HUES48 (cell line): ENCODE measurements at regions not wholly inside any gene's neighbourhood (a gene's known extent, or its start where the extent isn't known, plus 50 kb on each side); places are given as distances from the start of the nearest gene placed in this dataset.
A peak's percentile ranks its signal among the peaks of the same experiment; 100 is the strongest.

Experiments used
- H3K27ac ChIP-seq: one replicate; pipeline ENCODE4 v1.7.0; 2013; ENCODE audit warnings: low read depth, low read length, inconsistent platforms
- H3K27me3 ChIP-seq: 2 replicates; pipeline ENCODE4 v1.6.1; 2013; ENCODE audit warnings: mild to moderate bottlenecking, low read length; ENCODE audit not compliant: control insufficient read depth, insufficient read depth
- H3K36me3 ChIP-seq: 2 replicates; pipeline ENCODE4 v1.6.1; 2013; ENCODE audit warnings: low read length; ENCODE audit not compliant: control insufficient read depth, insufficient read depth
- H3K4me1 ChIP-seq: 2 replicates; pipeline ENCODE4 v1.6.1; 2013; ENCODE audit warnings: mild to moderate bottlenecking, low read length; ENCODE audit not compliant: control insufficient read depth, insufficient read depth
- H3K4me3 ChIP-seq: 2 replicates; pipeline ENCODE4 v1.5.1; 2013; ENCODE audit warnings: mild to moderate bottlenecking, low read depth, low read length
- H3K9ac ChIP-seq: 2 replicates; pipeline ENCODE4 v1.6.1; 2013; ENCODE audit warnings: mild to moderate bottlenecking, low read depth, low read length, moderate library complexity
- H3K9me3 ChIP-seq: 2 replicates; pipeline ENCODE4 v1.6.1; 2013; ENCODE audit warnings: low read length; ENCODE audit not compliant: control insufficient read depth, insufficient read depth

DNA sequence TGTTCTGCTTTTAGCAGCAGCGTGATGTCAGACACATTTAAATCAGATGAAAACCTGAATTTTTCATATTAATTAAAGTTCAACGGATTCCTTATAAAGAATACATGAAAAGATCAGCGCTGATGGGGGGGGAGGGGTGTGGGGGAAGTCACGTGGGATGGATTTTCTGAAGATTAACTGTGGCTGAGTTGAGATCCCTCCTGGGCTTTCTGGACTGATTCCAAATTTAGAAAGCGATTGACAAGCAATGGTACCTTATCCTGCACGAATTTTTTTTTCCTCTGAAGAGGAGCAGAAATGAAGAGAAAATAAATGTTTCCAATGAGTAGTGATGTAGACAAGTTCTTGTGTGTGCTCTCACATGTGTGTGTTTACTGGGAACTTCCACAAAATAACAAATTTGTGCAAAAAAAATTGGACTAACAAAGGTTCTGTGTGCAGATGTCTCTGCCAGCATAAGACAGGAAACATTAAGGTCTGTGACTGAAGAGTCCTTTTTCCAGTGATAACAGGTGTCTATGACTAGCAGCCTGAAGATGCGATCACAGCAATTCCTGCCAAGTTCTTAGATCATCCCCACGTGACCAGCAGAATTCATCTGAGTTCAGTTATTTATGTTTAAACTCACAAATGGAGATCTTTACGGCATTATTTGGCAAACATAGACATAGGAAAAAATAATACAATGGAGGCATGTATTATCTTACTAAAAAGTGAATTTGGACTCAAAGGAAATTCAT lies 585.2 kb upstream of the CELF2 start:
- peaks cover 4% of the 10 kb centered on the region; the same call in 1 of the 2 replicates for H3K9me3 ChIP-seq
- H3K9ac ChIP-seq = no peak overlapping the region
- H3K4me3 ChIP-seq = no peak overlapping the region
- no peaks in the 10 kb centered on the region for H3K36me3 ChIP-seq
- H3K27ac ChIP-seq = no peak overlapping the region
- no peaks in the 10 kb centered on the region for H3K4me1 ChIP-seq
- no peaks in the 10 kb centered on the region for H3K27me3 ChIP-seq

DNA sequence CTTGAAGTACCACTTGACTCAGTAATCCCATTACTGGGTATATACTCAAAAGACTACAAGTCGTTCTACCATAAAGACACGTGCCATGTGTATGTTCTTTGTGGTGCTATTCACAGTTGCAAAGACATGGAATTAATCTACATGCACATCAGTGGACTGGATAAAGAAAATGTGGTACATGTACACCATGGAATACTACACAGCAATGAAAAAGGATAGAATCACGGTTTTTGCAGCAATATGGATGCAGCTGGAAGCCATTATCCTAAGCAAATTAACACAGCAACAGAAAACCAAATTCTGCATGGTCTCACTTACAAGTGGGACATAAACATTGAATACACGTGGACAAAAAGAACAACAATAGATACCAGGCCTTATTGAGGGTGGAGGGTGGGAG lies 583.4 kb upstream of the CELF2 start:
- Histone ChIP-seq H3K9ac (no peak overlapping the region), H3K4me3 (no peak overlapping the region), H3K9me3 (peaks cover 4% of the 10 kb centered on the region; the same call in 1 of the 2 replicates), H3K4me1 (no peaks in the 10 kb centered on the region), H3K36me3 (no peaks in the 10 kb centered on the region), H3K27me3 (no peaks in the 10 kb centered on the region), H3K27ac (no peak overlapping the region)

DNA sequence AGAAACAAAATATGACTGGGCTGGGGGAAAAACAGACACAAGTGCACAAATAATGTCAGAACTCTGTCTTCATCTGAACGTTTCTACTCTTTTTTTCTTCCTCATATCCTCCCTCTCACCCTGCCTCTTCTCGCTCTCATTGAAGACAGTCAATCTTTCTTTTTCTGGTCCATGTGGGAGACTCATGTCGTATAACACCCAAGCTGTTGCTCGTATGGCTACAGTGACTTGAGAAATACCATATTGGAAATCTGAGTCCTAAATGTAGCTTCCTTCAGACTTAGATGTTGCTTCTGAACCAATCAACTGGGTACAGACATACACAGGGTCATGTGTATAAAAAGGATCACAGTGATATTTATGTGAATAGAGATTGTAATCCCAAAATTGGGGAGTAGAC lies 579.8 kb upstream of the CELF2 start:
- Histone ChIP-seq H3K9ac (no peak overlapping the region), H3K36me3 (no peaks in the 10 kb centered on the region), H3K4me3 (no peak overlapping the region), H3K9me3 (peaks cover 4% of the 10 kb centered on the region; the same call in 1 of the 2 replicates), H3K27ac (no peak overlapping the region), H3K27me3 (no peaks in the 10 kb centered on the region), H3K4me1 (no peaks in the 10 kb centered on the region)

DNA sequence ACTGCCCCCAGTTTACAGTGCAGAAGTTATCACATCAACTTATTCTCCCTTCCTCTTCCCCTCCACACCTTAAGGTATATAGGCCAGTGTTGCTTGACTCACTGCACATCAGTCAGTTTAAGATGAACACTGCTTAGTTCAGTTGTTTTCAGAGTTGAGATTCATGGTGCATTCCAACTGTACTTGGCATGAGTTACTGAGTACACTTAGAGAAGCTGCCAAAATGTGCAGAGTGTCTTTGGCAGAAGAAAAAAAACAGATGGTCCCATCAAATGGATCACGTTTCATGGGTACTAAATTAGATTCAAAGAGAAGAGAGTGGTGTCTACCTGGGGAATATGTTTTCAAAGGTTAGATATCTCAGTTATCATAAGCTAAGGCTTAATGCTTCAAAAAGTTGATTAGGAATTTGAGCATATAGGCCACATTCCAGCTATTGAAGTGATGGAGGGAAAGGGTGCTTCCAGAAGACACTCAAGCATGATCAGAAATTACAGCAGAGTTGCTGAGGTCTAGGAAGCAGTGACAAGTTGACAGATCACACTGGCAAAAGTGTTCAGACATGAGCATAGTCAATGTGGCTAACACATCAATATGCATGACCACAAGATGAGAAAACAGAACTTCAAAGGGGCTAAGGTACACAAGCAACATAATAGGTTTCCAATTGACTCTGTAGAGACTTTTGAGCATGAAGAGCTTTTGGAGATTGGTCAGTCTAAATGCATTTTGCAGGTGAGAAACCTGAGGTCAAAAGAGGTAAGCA lies 579.2 kb upstream of the CELF2 start:
- peaks cover 4% of the 10 kb centered on the region; the same call in 1 of the 2 replicates for H3K9me3 ChIP-seq
- no peaks in the 10 kb centered on the region for H3K4me1 ChIP-seq
- no peak overlapping the region for H3K27ac ChIP-seq
- H3K36me3 ChIP-seq = no peaks in the 10 kb centered on the region
- H3K9ac ChIP-seq = no peak overlapping the region
- no peaks in the 10 kb centered on the region for H3K27me3 ChIP-seq
- no peak overlapping the region for H3K4me3 ChIP-seq

DNA sequence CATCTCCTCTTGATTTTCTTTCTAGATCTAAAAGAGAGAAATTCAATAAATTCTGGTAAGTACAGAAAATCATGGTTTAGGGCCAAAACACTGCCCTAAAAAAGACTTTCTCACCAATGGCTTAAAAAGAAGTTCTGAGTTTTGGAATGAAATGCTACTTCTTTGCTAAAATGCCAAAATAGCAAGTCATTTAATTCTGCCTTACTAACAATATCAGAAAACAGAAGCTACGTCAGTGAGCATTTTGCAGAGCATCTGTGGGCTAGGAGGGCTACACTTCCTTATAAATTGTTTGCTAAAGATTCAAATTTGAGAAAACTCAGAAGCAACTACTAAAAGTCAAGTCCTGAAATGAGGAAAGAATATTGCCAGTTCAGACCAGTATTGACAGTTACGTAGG lies 560.8 kb upstream of the CELF2 start:
- no peaks in the 10 kb centered on the region for H3K36me3 ChIP-seq
- no peak overlapping the region for H3K27ac ChIP-seq
- no peak overlapping the region for H3K9ac ChIP-seq
- no peaks in the 10 kb centered on the region for H3K9me3 ChIP-seq
- no peaks in the 10 kb centered on the region for H3K27me3 ChIP-seq
- H3K4me1 ChIP-seq = no peaks in the 10 kb centered on the region
- H3K4me3 ChIP-seq = no peak overlapping the region

DNA sequence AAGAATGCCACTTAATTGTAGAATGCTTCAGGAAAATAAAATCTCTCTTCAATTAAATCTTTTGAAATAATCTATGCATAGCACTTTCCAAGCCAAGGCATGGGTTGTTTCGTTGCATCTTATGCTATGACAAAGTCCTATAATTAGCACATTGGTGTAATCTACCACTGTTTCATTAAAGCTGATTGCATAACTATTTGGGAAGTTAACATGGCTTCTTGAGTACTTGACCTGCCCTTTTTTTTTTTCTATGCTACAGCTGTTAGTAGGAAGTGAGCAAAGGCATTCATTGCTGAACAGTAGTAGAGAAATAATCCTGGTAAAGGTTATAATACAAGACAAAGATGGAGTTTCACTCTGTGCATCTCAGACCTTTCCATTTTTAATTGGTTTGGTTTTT lies 557.2 kb upstream of the CELF2 start:
- Histone ChIP-seq H3K4me1 (0 out of 2 replicates have a peak, but pooled peaks cover 8% of the 10 kb centered on the region), H3K27me3 (no peaks in the 10 kb centered on the region), H3K9ac (no peak overlapping the region)

DNA sequence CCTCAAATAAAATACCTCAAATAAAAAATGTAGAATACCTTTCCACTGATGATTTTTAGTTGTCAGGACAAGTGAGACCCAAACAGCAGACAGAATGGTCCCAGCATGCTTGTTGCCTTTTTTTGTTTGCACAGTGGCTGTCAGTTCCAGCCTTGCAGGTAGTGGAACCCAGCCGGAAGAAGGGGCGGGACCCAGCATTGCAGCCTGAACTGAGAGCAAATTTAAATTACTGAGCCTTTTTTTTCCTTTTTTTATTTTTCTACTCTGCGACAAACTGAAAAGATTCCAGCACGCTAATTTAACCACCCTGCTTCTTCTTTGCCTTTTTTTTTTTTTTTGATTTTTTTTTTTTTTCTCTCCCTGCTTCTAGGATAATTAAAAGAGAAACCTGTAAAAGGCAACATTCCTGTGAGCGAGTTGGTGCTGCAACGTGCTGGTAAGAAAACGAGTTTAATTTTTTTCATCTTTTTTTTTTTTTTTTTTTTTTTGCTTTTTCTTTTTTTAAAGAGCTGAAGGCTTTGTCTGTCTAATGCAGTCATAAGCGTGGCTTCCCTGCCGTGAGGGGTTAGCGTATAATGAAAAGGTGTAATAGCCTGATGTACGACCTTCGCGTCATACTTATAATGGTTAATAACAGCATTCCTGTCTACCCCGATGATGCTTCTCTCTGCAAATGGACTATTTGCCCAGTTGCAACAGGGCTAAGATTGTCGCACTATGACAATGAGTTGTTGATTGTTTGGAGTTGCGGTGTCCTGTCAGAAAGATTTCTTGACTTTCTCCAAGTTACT lies 555.3 kb upstream of the CELF2 start:
- Histone ChIP-seq H3K9me3 (no peaks in the 10 kb centered on the region), H3K27me3 (no peaks in the 10 kb centered on the region), H3K4me3 (no peak overlapping the region), H3K9ac (no peak overlapping the region), H3K27ac (no peak overlapping the region), H3K4me1 (0 out of 2 replicates have a peak, but pooled peaks cover 8% of the 10 kb centered on the region), H3K36me3 (no peaks in the 10 kb centered on the region)

More for the DNA sequence above, 557.2 kb upstream of the CELF2 start:
- H3K27ac ChIP-seq = no peak overlapping the region
- H3K36me3 ChIP-seq = no peaks in the 10 kb centered on the region
- no peaks in the 10 kb centered on the region for H3K9me3 ChIP-seq
- no peak overlapping the region for H3K4me3 ChIP-seq

DNA sequence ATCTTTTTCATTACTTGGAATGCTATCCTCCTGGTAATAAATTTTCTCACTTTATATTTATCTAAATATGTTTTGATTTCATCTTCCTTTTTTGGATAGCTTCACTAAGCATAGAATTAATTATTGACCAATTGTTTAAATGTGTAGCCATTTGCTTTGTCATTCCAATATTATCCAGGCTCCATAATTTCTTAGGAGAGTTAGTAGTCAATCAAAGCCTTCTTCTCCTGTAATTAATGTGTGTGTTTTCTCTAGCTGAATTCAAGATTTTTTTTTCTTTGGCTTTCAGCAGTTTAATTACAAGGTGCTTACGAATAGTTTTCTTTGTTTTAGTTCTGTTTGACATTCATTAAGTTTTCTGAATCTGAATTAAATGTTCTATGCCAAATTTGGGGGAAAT lies 545.9 kb upstream of the CELF2 start:
- Histone ChIP-seq H3K9me3 (no peaks in the 10 kb centered on the region; the same call in 1 of the 2 replicates), H3K4me1 (peaks cover 11% of the 10 kb centered on the region), H3K4me3 (no peak overlapping the region), H3K27ac (no peak overlapping the region), H3K27me3 (no peaks in the 10 kb centered on the region), H3K9ac (no peak overlapping the region), H3K36me3 (no peaks in the 10 kb centered on the region)

DNA sequence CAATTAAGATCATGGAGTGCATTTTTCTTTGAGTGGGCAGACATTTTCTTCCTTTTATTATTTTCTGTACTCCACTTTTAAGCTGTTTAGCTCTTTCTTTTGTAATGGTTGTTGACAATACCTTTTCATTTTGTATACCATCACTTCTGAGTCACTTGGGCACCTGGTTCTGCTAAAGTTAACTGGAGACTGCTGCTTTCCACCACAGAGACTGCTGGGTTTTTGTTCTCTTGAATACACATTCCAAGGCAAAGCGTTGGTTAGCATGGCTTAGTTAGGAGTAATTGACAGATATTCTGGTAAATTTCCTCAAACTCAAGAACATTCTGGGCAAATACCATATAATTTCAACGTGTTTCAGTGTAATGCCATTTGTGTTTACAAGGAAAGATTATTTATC lies 541.9 kb upstream of the CELF2 start:
- H3K27me3 ChIP-seq = no peaks in the 10 kb centered on the region

DNA sequence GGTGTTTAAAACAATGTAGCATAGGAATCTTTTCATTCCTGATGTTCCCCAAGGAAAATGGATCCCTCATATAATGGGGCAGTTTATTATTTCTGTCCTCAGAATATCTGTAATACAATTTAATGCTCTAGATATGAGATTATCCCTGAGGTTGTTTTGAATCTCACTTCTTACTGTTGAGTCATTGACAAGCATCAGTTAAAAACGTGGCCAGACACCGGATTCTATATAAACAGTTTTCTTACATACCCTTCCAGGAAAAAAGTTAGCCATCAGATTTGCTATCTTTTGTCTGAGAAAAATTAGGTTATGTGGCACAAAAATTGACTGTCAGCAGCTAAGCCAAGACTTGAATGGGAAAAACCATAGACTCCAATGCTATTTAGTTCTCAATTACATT lies 539.8 kb upstream of the CELF2 start:
- Histone ChIP-seq H3K4me3 (no peak overlapping the region), H3K9me3 (no peaks in the 10 kb centered on the region), H3K36me3 (no peaks in the 10 kb centered on the region), H3K27ac (no peak overlapping the region), H3K4me1 (peaks cover 11% of the 10 kb centered on the region), H3K27me3 (no peaks in the 10 kb centered on the region), H3K9ac (no peak overlapping the region)

More for the DNA sequence above, 541.9 kb upstream of the CELF2 start:
- H3K27ac ChIP-seq = peak overlapping the region; percentile 61
- no peaks in the 10 kb centered on the region for H3K9me3 ChIP-seq
- no peaks in the 10 kb centered on the region for H3K36me3 ChIP-seq
- no peak overlapping the region for H3K4me3 ChIP-seq
- H3K9ac ChIP-seq = no peak overlapping the region
- H3K4me1 ChIP-seq = peaks cover 11% of the 10 kb centered on the region
